Suprapubic skin (tissue), 4 donors: ENCODE measurements at regions not wholly inside any gene's neighbourhood (a gene's known extent, or its start where the extent isn't known, plus 50 kb on each side); places are given as distances from the start of the nearest gene placed in this dataset.
A peak's percentile ranks its signal among the peaks of the same experiment; 100 is the strongest.

Experiments used
- DNase-seq, 2 donors: peaks; one replicate each; pipeline ENCODE4 v3.0.0-alpha.2; 2019; ENCODE audit warnings: low spot score in 2 of 2
- H3K27ac ChIP-seq: fragments of 200-600 bp; sonication (generic); one replicate; pipeline ENCODE4 v1.5.1; 2019
- H3K27me3 ChIP-seq: fragments of 200-600 bp; sonication (generic); one replicate; pipeline ENCODE4 v1.5.1; 2019
- H3K36me3 ChIP-seq: fragments of 200-600 bp; sonication (generic); one replicate; pipeline ENCODE4 v1.5.1; 2019
- H3K4me1 ChIP-seq: fragments of 200-600 bp; sonication (generic); one replicate; pipeline ENCODE4 v1.5.1; 2019
- H3K4me3 ChIP-seq: fragments of 200-600 bp; sonication (generic); one replicate; pipeline ENCODE4 v1.5.1; 2019; ENCODE audit warnings: mild to moderate bottlenecking
- H3K9me3 ChIP-seq: fragments of 200-600 bp; sonication (generic); one replicate; pipeline ENCODE4 v1.5.1; 2019
- EP300 ChIP-seq: sonication (generic); formaldehyde crosslinking; IDR thresholded peaks from one replicate; pipeline ENCODE4 v1.6.1; 2017; ENCODE audit warnings: antibody characterized with exemption
- POLR2A ChIP-seq, 2 donors: fragments of 450-650 bp; IDR thresholded peaks; one replicate each; pipeline ENCODE4 v1.6.1; 2017; ENCODE audit warnings: antibody characterized with exemption in 2 of 2, mild to moderate bottlenecking in 2 of 2, moderate library complexity in 2 of 2
- POLR2AphosphoS5 ChIP-seq, 3 donors: sonication (generic); formaldehyde crosslinking; IDR thresholded peaks; one replicate each; pipeline ENCODE4 v1.6.1; 2017; ENCODE audit warnings: antibody characterized with exemption in 3 of 3
- WGBS: methylation state at CpG from one replicate; pipeline ENCODE4 v1.1.5; 2018; 5-methylcytosine and 5-hydroxymethylcytosine counted together
- TF ChIP-seq, protein P1 (sequence below), 2 donors: fragments of 200-600 bp in 1 of 2; fragments of 450-650 bp in 1 of 2; sonication (generic) in 1 of 2; IDR thresholded peaks; one replicate each; pipeline ENCODE4 v1.5.1; 2016 to 2019; ENCODE audit warnings: antibody characterized with exemption in 2 of 2, mild to moderate bottlenecking in 1 of 2, moderate library complexity in 1 of 2

DNA sequence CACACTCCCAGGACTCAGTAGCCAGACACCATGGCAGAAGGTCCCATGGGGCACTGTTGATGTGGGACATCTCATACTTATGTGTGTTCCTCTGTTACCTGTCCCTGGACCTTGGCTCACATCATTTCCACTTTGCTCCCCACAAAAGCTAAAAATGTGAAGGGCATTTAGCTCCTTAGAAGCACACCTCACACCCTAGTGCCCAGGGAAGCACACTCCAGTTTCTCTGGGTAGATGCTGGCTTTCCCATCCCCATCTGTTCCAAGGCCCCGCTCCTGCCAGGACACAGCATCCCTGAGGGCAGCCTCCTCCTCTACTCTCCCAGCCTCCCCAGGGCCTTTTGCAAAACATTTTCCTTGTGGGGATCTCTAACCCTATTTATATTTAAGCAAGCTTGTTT lies 572.4 kb upstream of the MGMT start:
- Histone ChIP-seq H3K4me1 (peaks cover 18% of the 10 kb centered on the region), H3K36me3 (no peaks in the 10 kb centered on the region), H3K9me3 (no peaks in the 10 kb centered on the region), H3K27me3 (no peaks in the 10 kb centered on the region), H3K4me3 (no peak overlapping the region), H3K27ac (no peak overlapping the region)
- WGBS, result 89% methylated on average over 1 of the region's 1 CpG
- TF ChIP-seq EP300 (no peak), POLR2AphosphoS5 (IDR thresholded peaks at IDR 0.05) (no peak), POLR2A (IDR thresholded peaks at IDR 0.05) (no peak)
- TF ChIP-seq, protein P1, sequence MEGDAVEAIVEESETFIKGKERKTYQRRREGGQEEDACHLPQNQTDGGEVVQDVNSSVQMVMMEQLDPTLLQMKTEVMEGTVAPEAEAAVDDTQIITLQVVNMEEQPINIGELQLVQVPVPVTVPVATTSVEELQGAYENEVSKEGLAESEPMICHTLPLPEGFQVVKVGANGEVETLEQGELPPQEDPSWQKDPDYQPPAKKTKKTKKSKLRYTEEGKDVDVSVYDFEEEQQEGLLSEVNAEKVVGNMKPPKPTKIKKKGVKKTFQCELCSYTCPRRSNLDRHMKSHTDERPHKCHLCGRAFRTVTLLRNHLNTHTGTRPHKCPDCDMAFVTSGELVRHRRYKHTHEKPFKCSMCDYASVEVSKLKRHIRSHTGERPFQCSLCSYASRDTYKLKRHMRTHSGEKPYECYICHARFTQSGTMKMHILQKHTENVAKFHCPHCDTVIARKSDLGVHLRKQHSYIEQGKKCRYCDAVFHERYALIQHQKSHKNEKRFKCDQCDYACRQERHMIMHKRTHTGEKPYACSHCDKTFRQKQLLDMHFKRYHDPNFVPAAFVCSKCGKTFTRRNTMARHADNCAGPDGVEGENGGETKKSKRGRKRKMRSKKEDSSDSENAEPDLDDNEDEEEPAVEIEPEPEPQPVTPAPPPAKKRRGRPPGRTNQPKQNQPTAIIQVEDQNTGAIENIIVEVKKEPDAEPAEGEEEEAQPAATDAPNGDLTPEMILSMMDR (IDR thresholded peaks at IDR 0.05), result no peak
- no peak for DNase-seq

DNA sequence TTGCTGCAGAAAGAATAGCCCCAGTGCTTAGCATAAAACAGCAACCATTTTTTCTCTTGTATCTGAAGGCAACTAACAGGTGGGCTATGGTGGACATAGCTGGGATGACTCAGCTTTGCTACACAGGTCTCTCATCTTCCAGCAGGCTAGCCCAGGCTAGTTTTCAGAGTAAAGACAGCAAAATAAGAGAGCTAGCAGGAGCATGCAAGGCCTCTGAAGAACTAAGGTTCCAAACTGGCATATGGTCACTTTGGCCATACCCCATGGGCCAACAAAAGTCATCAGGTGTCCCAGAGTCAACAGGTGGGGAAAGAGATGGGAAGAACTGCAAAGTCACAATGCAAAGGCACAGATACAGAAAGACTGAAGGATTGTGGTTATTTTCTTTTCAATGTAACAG lies 571.6 kb upstream of the MGMT start:
- no peak for DNase-seq
- no peaks in the 10 kb centered on the region for H3K36me3 ChIP-seq
- TF ChIP-seq POLR2AphosphoS5 (IDR thresholded peaks at IDR 0.05) (no peak), EP300 (no peak)
- TF ChIP-seq, protein P1 (IDR thresholded peaks at IDR 0.05), result no peak
- no peaks in the 10 kb centered on the region for H3K27me3 ChIP-seq
- H3K4me3 ChIP-seq, result no peak overlapping the region
- peaks cover 18% of the 10 kb centered on the region for H3K4me1 ChIP-seq
- H3K9me3 ChIP-seq, result no peaks in the 10 kb centered on the region
- no peak overlapping the region for H3K27ac ChIP-seq

DNA sequence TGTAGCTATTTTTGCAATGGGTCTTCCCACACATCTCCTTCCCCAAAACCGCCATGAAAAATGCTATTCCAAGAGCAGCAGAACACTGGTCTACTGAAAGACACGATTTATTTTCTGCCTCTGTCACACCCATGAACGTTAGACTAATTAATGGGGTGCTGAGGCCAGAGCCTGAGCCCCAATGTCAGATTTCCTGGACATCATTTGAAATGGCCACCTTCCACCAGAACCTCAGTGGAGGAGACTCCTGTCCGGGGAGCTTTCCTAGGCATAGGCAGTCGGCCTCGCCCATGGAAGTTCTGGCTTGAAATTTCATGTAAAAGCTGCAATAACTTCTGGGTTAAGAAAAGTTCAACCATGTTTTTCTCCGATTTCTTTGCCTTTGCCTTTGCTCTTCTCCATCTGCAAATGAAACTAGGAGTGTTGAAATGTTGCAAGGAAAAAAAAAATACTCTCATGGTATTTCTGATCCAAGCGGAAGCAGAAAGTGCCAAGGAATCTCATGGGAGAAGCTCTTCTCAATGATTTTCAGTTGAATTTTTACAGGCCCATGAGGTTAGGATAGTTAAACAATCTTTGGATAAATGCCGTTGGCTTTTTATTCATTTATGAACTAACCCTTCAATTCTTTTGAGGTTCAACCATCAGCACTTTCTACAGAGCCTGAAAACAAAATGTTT lies 570.8 kb upstream of the MGMT start:
- Histone ChIP-seq H3K27ac (no peak overlapping the region), H3K36me3 (no peaks in the 10 kb centered on the region)
- TF ChIP-seq EP300 (no peak), POLR2AphosphoS5 (IDR thresholded peaks at IDR 0.05) (no peak), POLR2A (IDR thresholded peaks at IDR 0.05) (no peak)
- TF ChIP-seq, protein P1 (IDR thresholded peaks at IDR 0.05), result no peak

GRCh38 chr10:128896963-128897362 lies 570.1 kb upstream of the MGMT start:
- no peaks in the 10 kb centered on the region for H3K36me3 ChIP-seq
- H3K9me3 ChIP-seq, result no peaks in the 10 kb centered on the region
- TF ChIP-seq EP300, result no peak
- TF ChIP-seq, protein P1 (IDR thresholded peaks at IDR 0.05), result no peak
- TF ChIP-seq POLR2AphosphoS5 (IDR thresholded peaks at IDR 0.05), result no peak
- no peak for TF ChIP-seq POLR2A (IDR thresholded peaks at IDR 0.05)
- H3K27me3 ChIP-seq, result no peaks in the 10 kb centered on the region
- DNase-seq, result no peak
- WGBS, result 59% methylated on average over 3 of the region's 3 CpGs
- no peak overlapping the region for H3K4me3 ChIP-seq
- peaks cover 18% of the 10 kb centered on the region for H3K4me1 ChIP-seq
- peak overlapping the region; percentile 43 for H3K27ac ChIP-seq

More for the DNA sequence above, 570.8 kb upstream of the MGMT start:
- H3K4me1 ChIP-seq, result peaks cover 18% of the 10 kb centered on the region
- H3K27me3 ChIP-seq, result no peaks in the 10 kb centered on the region
- H3K4me3 ChIP-seq, result no peak overlapping the region
- 53% methylated on average over 9 of the region's 9 CpGs for WGBS
- no peaks in the 10 kb centered on the region for H3K9me3 ChIP-seq
- no peak for DNase-seq

DNA sequence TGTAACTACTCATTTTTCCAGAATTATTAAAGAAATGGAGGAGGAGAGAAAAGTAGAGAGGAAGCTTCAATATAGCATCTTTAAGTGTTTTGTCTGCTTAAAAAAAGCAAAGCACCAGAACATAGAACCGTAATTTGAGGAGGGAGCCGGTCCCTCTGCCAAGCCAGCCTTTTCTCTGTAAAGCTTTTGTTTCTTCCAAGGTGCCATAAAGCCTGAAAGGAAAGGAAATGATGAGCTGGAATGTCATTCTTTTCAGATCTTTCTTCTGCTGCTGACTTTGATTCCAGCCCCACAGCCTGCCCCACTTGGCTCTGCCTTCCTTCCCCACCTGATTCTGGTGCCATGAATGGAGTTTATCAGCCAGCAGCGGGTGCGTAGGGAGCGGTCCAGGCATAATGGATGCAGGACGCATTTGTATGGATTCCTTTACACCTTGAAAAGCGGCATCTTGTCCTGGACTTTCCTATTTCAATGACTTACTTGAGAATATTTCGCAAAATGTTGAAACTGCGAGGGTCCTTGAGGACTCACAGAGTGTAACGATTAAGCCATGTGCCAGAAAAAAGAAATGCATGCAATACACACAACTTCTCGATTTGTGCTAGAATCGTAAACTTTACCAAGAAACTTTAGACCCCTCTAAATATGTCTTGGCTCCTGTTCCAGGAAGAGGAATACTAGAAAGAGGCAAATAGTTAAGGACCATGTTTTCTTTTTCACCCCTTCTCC lies 569.5 kb upstream of the MGMT start:
- TF ChIP-seq POLR2A (IDR thresholded peaks at IDR 0.05) (no peak), POLR2AphosphoS5 (IDR thresholded peaks at IDR 0.05) (no peak), EP300 (no peak)
- TF ChIP-seq, protein P1 (IDR thresholded peaks at IDR 0.05), result no peak
- no peak overlapping the region for H3K4me3 ChIP-seq
- no peaks in the 10 kb centered on the region for H3K36me3 ChIP-seq
- WGBS, result 64% methylated on average over 12 of the region's 12 CpGs
- no peaks in the 10 kb centered on the region for H3K9me3 ChIP-seq
- DNase-seq, result no peak
- H3K27ac ChIP-seq, result peak overlapping the region; percentile 43
- H3K4me1 ChIP-seq, result peaks cover 18% of the 10 kb centered on the region
- H3K27me3 ChIP-seq, result no peaks in the 10 kb centered on the region
